Kidney (tissue), 13 donors: ENCODE measurements at regions not wholly inside any gene's neighbourhood (a gene's known extent, or its start where the extent isn't known, plus 50 kb on each side); places are given as distances from the start of the nearest gene placed in this dataset.

Source experiments
- DNase-seq, 5 donors: peaks; one replicate each; pipeline ENCODE4 v3.0.0-alpha.2; 2013 to 2020
- FAIRE-seq: peaks from 2 replicates; lab custom pipeline; 2012; peaks lifted over from hg19 to GRCh38; lab: Jason Lieb, UNC
- H3K27ac ChIP-seq, 2 donors: one replicate each; pipeline ENCODE4 v1.7.0; 2013; ENCODE audit warnings: low read depth in 2 of 2, low read length in 2 of 2, inconsistent platforms in 1 of 2
- H3K27me3 ChIP-seq: one replicate; pipeline ENCODE4 v1.7.1; 2013; ENCODE audit warnings: low read length, inconsistent platforms; ENCODE audit not compliant: control insufficient read depth, insufficient read depth
- H3K36me3 ChIP-seq, 3 donors: one replicate each; pipeline versions ENCODE4 v1.7.0 to v1.7.1; 2013; ENCODE audit warnings: low read length in 3 of 3, control low read depth in 1 of 3, inconsistent platforms in 1 of 3; ENCODE audit not compliant: insufficient read depth in 3 of 3, control insufficient read depth in 2 of 3
- H3K4me1 ChIP-seq, 3 donors: one replicate each; pipeline versions ENCODE4 v1.7.0 to v1.7.1; 2013; ENCODE audit warnings: low read length in 3 of 3, inconsistent platforms in 1 of 3, low read depth in 1 of 3; ENCODE audit not compliant: control insufficient read depth in 2 of 3, insufficient read depth in 2 of 3
- H3K4me3 ChIP-seq, 3 donors: one replicate each; pipeline versions ENCODE4 v1.7.0 to v1.8.1; 2013; ENCODE audit warnings: low read length in 3 of 3, control low read depth in 1 of 3, inconsistent platforms in 1 of 3
- H3K9ac ChIP-seq, 3 donors: one replicate each; pipeline versions ENCODE4 v1.7.0 to v1.7.1; 2013; ENCODE audit warnings: low read length in 3 of 3, control low read depth in 1 of 3, inconsistent platforms in 1 of 3
- H3K9me3 ChIP-seq, 3 donors: one replicate each; pipeline versions ENCODE4 v1.7.0 to v1.7.1; 2013; ENCODE audit warnings: low read length in 3 of 3, control low read depth in 1 of 3, inconsistent platforms in 1 of 3; ENCODE audit not compliant: control insufficient read depth in 2 of 3, insufficient read depth in 1 of 3
- CTCF ChIP-seq: IDR thresholded peaks from 3 replicates; pipeline ENCODE4 v1.5.1; 2012; ENCODE audit warnings: mild to moderate bottlenecking, moderate library complexity, borderline replicate concordance; ENCODE audit not compliant: insufficient read depth; ENCODE audit errors: extremely low read depth
- intact Hi-C: fragments of 100-400 bp; cut with DNase I; formaldehyde crosslinking; loops from one replicate; pipeline ENCODE4 v1.11.1; 2022
- donor health status: control.
- donor health status: control.
- donor health status: control.
- donor health status: control.
- donor health status: control.
- donor health status: DM: yes; HTN: yes; CAD: no.
- donor health status: Normal renal cell carcinoma (clear cell type).

GRCh38 chr3:31382856-31383255 lies 149.9 kb upstream of the STT3B start:
- no peaks in the 10 kb centered on the region for H3K36me3 ChIP-seq
- H3K27ac ChIP-seq: no peak overlapping the region
- H3K9ac ChIP-seq: no peak overlapping the region
- no peak overlapping the region for H3K4me3 ChIP-seq
- no peaks in the 10 kb centered on the region for H3K9me3 ChIP-seq
- H3K27me3 ChIP-seq: no peaks in the 10 kb centered on the region
- DNase-seq (no peak), FAIRE-seq (no peak)
- no peak for TF ChIP-seq CTCF
- intact Hi-C loops: no loop called here
- no peaks in the 10 kb centered on the region for H3K4me1 ChIP-seq

- TF ChIP-seq CTCF: no peak
- FAIRE-seq: no peak
- Histone ChIP-seq H3K4me3 (no peak overlapping the region), H3K36me3 (no peaks in the 10 kb centered on the region), H3K27me3 (no peaks in the 10 kb centered on the region), H3K4me1 (no peaks in the 10 kb centered on the region), H3K9ac (no peak overlapping the region), H3K27ac (no peak overlapping the region), H3K9me3 (no peaks in the 10 kb centered on the region)
- intact Hi-C loops: no loop called here
- no peak for DNase-seq
Measured at GRCh38 chr3:31384117-31384516, 148.6 kb upstream of the STT3B start.

GRCh38 chr3:31389939-31390338 lies 142.8 kb upstream of the STT3B start:
- intact Hi-C loops: no loop called here
- no peak for FAIRE-seq
- Histone ChIP-seq H3K36me3 (no peaks in the 10 kb centered on the region), H3K27me3 (no peaks in the 10 kb centered on the region), H3K4me1 (no peaks in the 10 kb centered on the region), H3K27ac (no peak overlapping the region), H3K9me3 (no peaks in the 10 kb centered on the region), H3K4me3 (no peak overlapping the region), H3K9ac (no peak overlapping the region)
- TF ChIP-seq CTCF: no peak
- peak in 1 of 5 donors; percentile 24 for DNase-seq

GRCh38 chr3:31390466-31390865 lies 142.3 kb upstream of the STT3B start:
- H3K9me3 ChIP-seq: no peaks in the 10 kb centered on the region
- no peak overlapping the region for H3K4me3 ChIP-seq
- H3K9ac ChIP-seq: no peak overlapping the region
- no peaks in the 10 kb centered on the region for H3K36me3 ChIP-seq
- no peaks in the 10 kb centered on the region for H3K27me3 ChIP-seq
- FAIRE-seq (no peak), DNase-seq (no peak)
- H3K4me1 ChIP-seq: no peaks in the 10 kb centered on the region
- intact Hi-C loops: no loop called here
- TF ChIP-seq CTCF: no peak
- H3K27ac ChIP-seq: no peak overlapping the region
